Loucy (cell line): ENCODE measurements at regions not wholly inside any gene's neighbourhood (a gene's known extent, or its start where the extent isn't known, plus 50 kb on each side); places are given as distances from the start of the nearest gene placed in this dataset.

Source experiments
- EZH2phosphoT487 ChIP-seq: fragments of 200-600 bp; IDR thresholded peaks from 2 replicates; pipeline ENCODE4 v1.6.1; 2018; ENCODE audit warnings: antibody characterized with exemption, mild to moderate bottlenecking, moderate library complexity, borderline replicate concordance
- TF ChIP-seq, protein P1 (sequence below): fragments of 200-600 bp; sonication (generic); conservative IDR thresholded peaks from 2 replicates; pipeline ENCODE4 v1.5.1; 2014; ENCODE audit warnings: mild to moderate bottlenecking, antibody characterized with exemption, low read length

DNA sequence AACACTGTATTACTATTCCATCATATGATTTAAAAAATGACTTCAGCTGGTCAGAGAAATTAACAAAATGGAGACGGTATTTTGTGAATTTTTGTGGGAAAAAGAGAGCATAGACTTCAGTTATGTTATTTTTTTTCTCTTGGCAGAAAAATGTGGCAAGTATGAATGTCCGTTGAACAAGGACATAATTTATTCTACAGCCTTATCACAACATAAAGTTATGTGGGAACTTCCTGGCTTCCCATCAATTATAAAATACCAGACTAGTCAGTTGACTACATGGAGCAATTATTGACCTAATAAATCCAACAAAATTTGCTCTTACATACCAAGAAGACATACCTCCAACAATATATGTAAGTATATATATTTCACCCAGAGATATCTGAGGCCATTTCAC lies 88.6 kb upstream of the PPP1R3A start:
- TF ChIP-seq, protein P1, sequence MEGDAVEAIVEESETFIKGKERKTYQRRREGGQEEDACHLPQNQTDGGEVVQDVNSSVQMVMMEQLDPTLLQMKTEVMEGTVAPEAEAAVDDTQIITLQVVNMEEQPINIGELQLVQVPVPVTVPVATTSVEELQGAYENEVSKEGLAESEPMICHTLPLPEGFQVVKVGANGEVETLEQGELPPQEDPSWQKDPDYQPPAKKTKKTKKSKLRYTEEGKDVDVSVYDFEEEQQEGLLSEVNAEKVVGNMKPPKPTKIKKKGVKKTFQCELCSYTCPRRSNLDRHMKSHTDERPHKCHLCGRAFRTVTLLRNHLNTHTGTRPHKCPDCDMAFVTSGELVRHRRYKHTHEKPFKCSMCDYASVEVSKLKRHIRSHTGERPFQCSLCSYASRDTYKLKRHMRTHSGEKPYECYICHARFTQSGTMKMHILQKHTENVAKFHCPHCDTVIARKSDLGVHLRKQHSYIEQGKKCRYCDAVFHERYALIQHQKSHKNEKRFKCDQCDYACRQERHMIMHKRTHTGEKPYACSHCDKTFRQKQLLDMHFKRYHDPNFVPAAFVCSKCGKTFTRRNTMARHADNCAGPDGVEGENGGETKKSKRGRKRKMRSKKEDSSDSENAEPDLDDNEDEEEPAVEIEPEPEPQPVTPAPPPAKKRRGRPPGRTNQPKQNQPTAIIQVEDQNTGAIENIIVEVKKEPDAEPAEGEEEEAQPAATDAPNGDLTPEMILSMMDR: no peak
- TF ChIP-seq EZH2phosphoT487: no peak
